HEK293T (cell line): ENCODE measurements at regions not wholly inside any gene's neighbourhood (a gene's known extent, or its start where the extent isn't known, plus 50 kb on each side); places are given as distances from the start of the nearest gene placed in this dataset.

ENCODE experiments used
- CTCF ChIA-PET: fragments of 350-600 bp; formaldehyde crosslinking; extraction: SDS; loops from one replicate; lab custom pipeline; 2021; ENCODE audit warnings: antibody characterized with exemption, inconsistent platforms; lab: Yijun Ruan, JAX
- POLR2A ChIA-PET: fragments of 350-600 bp; formaldehyde crosslinking; extraction: SDS; loops from one replicate; lab custom pipeline; 2020; ENCODE audit warnings: antibody characterized with exemption, inconsistent platforms; lab: Yijun Ruan, JAX
- DNase-seq: peaks from one replicate; pipeline ENCODE4 v3.0.0; 2012; ENCODE audit warnings: mixed read lengths; ENCODE audit errors: extremely low spot score
- ARNT ChIP-seq: fragments of 450-650 bp; IDR thresholded peaks from 2 replicates; pipeline ENCODE4 v1.6.1; 2017; ENCODE audit warnings: mild to moderate bottlenecking
- BHLHE40 ChIP-seq: fragments of 450-650 bp; IDR thresholded peaks from 2 replicates; pipeline ENCODE4 v1.6.1; 2016; ENCODE audit warnings: mild to moderate bottlenecking, moderate library complexity, borderline replicate concordance
- CTBP1 ChIP-seq: fragments of 450-650 bp; IDR thresholded peaks from 2 replicates; pipeline ENCODE4 v1.6.1; 2016; ENCODE audit warnings: borderline replicate concordance
- ELF4 ChIP-seq: fragments of 450-650 bp; IDR thresholded peaks from 2 replicates; pipeline ENCODE4 v1.6.1; 2017; ENCODE audit warnings: antibody characterized with exemption
- FOXA1 ChIP-seq: fragments of 450-650 bp; IDR thresholded peaks from 2 replicates; pipeline ENCODE4 v1.6.1; 2016; ENCODE audit warnings: mild to moderate bottlenecking
- FOXK2 ChIP-seq: fragments of 450-650 bp; IDR thresholded peaks from 2 replicates; pipeline ENCODE4 v1.6.1; 2016; ENCODE audit warnings: mild to moderate bottlenecking
- FOXM1 ChIP-seq: fragments of 450-650 bp; IDR thresholded peaks from 2 replicates; pipeline ENCODE4 v1.6.1; 2017; ENCODE audit warnings: mild to moderate bottlenecking, borderline replicate concordance
- HDGF ChIP-seq: fragments of 450-650 bp; IDR thresholded peaks from 2 replicates; pipeline ENCODE4 v1.6.1; 2017; ENCODE audit warnings: antibody characterized with exemption, borderline replicate concordance
- L3MBTL2 ChIP-seq: fragments of 450-650 bp; conservative IDR thresholded peaks from 2 replicates; pipeline ENCODE4 v1.6.1; 2016; ENCODE audit warnings: mild to moderate bottlenecking
- LEF1 ChIP-seq: fragments of 450-650 bp; IDR thresholded peaks from 2 replicates; pipeline ENCODE4 v1.6.1; 2017; ENCODE audit warnings: mild to moderate bottlenecking, borderline replicate concordance
- NFRKB ChIP-seq: fragments of 450-650 bp; IDR thresholded peaks from 2 replicates; pipeline ENCODE4 v1.6.1; 2016; ENCODE audit warnings: mild to moderate bottlenecking, moderate library complexity
- SP1 ChIP-seq: fragments of 450-650 bp; IDR thresholded peaks from 2 replicates; pipeline ENCODE4 v1.6.1; 2017
- SUZ12 ChIP-seq: fragments of 450-650 bp; IDR thresholded peaks from 2 replicates; pipeline ENCODE4 v1.6.1; 2016; ENCODE audit warnings: mild to moderate bottlenecking
- TARDBP ChIP-seq: fragments of 450-650 bp; IDR thresholded peaks from 2 replicates; pipeline ENCODE4 v1.6.1; 2016
- ZNF384 ChIP-seq: fragments of 450-650 bp; IDR thresholded peaks from 2 replicates; pipeline ENCODE4 v1.6.1; 2016
- TF ChIP-seq, protein P1 (sequence below): fragments of 450-650 bp; IDR thresholded peaks from 2 replicates; pipeline ENCODE4 v1.6.1; 2016

- no peak for DNase-seq
- TF ChIP-seq ELF4 (no peak), FOXM1 (no peak), SP1 (no peak), CTBP1 (no peak), L3MBTL2 (no peak), HDGF (no peak), BHLHE40 (no peak), ZNF384 (no peak)
These were observed 101.8 kb upstream of the DOCK1 start for GRCh38 chr10:126803394-126803793.

GRCh38 chr10:126804396-126804795, 100.8 kb upstream of the DOCK1 start:
- ChIA-PET CTCF (no interaction called here), POLR2A (no interaction called here)
- DNase-seq, result no peak
- no peak for TF ChIP-seq CTBP1
- TF ChIP-seq HDGF, result no peak
- TF ChIP-seq L3MBTL2, result no peak
- TF ChIP-seq SP1, result no peak
- TF ChIP-seq FOXM1, result no peak
- TF ChIP-seq SUZ12, result no peak
- no peak for TF ChIP-seq BHLHE40
- TF ChIP-seq ZNF384, result no peak
- TF ChIP-seq TARDBP, result no peak
- TF ChIP-seq, protein P1, sequence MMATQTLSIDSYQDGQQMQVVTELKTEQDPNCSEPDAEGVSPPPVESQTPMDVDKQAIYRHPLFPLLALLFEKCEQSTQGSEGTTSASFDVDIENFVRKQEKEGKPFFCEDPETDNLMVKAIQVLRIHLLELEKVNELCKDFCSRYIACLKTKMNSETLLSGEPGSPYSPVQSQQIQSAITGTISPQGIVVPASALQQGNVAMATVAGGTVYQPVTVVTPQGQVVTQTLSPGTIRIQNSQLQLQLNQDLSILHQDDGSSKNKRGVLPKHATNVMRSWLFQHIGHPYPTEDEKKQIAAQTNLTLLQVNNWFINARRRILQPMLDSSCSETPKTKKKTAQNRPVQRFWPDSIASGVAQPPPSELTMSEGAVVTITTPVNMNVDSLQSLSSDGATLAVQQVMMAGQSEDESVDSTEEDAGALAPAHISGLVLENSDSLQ, result no peak
- TF ChIP-seq FOXA1, result no peak
- TF ChIP-seq ELF4, result no peak
- no peak for TF ChIP-seq FOXK2
- no peak for TF ChIP-seq NFRKB
- no peak for TF ChIP-seq LEF1
- no peak for TF ChIP-seq ARNT

More at GRCh38 chr10:126803394-126803793, 101.8 kb upstream of the DOCK1 start:
- ChIA-PET CTCF (no interaction called here), POLR2A (no interaction called here)

GRCh38 chr10:126806498-126806897, 98.7 kb upstream of the DOCK1 start:
- ChIA-PET POLR2A (no interaction called here), CTCF (no interaction called here)
- TF ChIP-seq FOXM1 (no peak), HDGF (no peak)
- no peak for DNase-seq

- ChIA-PET CTCF (no interaction called here), POLR2A (no interaction called here)
- no peak for DNase-seq
- TF ChIP-seq BHLHE40, result no peak
- TF ChIP-seq, protein P1, result no peak
- TF ChIP-seq SP1, result no peak
- no peak for TF ChIP-seq ARNT
- TF ChIP-seq CTBP1, result no peak
- no peak for TF ChIP-seq FOXA1
- no peak for TF ChIP-seq HDGF
- no peak for TF ChIP-seq ZNF384
- TF ChIP-seq TARDBP, result no peak
- no peak for TF ChIP-seq SUZ12
- TF ChIP-seq FOXK2, result no peak
- TF ChIP-seq NFRKB, result no peak
- no peak for TF ChIP-seq LEF1
- TF ChIP-seq L3MBTL2, result no peak
- TF ChIP-seq FOXM1, result no peak
- no peak for TF ChIP-seq ELF4
These were observed 98.1 kb upstream of the DOCK1 start for GRCh38 chr10:126806991-126807702.

DNA sequence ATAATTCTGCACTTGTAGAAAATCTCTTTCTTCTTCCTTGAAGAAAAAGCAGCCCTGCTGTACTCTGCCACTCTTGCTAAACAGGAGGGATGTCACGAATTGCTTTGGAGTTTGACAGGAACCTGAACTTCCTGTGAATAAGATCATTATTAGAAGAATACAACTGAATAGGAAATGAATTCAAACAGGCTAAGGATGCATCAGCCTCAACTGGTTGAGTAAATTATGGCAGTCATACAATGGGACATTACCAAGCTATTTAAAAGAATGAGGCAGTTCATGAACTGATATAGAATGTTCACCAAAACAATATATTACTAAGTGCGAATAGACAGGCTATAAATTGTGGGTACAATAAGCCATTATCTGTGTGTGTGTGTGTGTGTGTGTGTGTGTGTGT, 97.1 kb upstream of the DOCK1 start:
- TF ChIP-seq, protein P1, result no peak
- no peak for TF ChIP-seq NFRKB
- no peak for TF ChIP-seq FOXK2
- TF ChIP-seq FOXA1, result no peak
- no peak for TF ChIP-seq ELF4
- TF ChIP-seq LEF1, result no peak
- no peak for TF ChIP-seq FOXM1
- no peak for TF ChIP-seq ZNF384
- no peak for TF ChIP-seq L3MBTL2
- TF ChIP-seq SUZ12, result no peak
- no peak for DNase-seq
- CTCF ChIA-PET, result no interaction called here
- POLR2A ChIA-PET, result no interaction called here

GRCh38 chr10:126813432-126813831, 91.8 kb upstream of the DOCK1 start:
- no peak for DNase-seq
- CTCF ChIA-PET, result no interaction called here
- POLR2A ChIA-PET, result no interaction called here
- TF ChIP-seq, protein P1, result no peak
- TF ChIP-seq HDGF, result no peak
- TF ChIP-seq BHLHE40, result no peak
- TF ChIP-seq ZNF384, result no peak
- TF ChIP-seq CTBP1, result no peak
- no peak for TF ChIP-seq NFRKB
- no peak for TF ChIP-seq SUZ12
- no peak for TF ChIP-seq L3MBTL2
- TF ChIP-seq FOXM1, result no peak
- no peak for TF ChIP-seq ELF4
- TF ChIP-seq FOXA1, result no peak
- TF ChIP-seq TARDBP, result no peak
- no peak for TF ChIP-seq FOXK2
- no peak for TF ChIP-seq ARNT
- TF ChIP-seq LEF1, result no peak
- TF ChIP-seq SP1, result no peak
